Neural cell (in vitro differentiated cells): ENCODE measurements at regions not wholly inside any gene's neighbourhood (a gene's known extent, or its start where the extent isn't known, plus 50 kb on each side); places are given as distances from the start of the nearest gene placed in this dataset.

Experiments used
- H2AFZ ChIP-seq: fragments of 200-600, 300-800 bp; sonication (generic), shearing (Covaris generic); 2 replicates; pipeline ENCODE4 v1.6.0; 2014; ENCODE audit warnings: low read depth, mild to moderate bottlenecking, antibody characterized with exemption, low read length, moderate library complexity
- H3F3A ChIP-seq: fragments of 200-600 bp; shearing (Covaris generic); 2 replicates; pipeline ENCODE4 v1.6.1; 2016; ENCODE audit warnings: mild to moderate bottlenecking, moderate library complexity, mixed read lengths, antibody characterized with exemption, low read length; ENCODE audit not compliant: insufficient read depth, poor library complexity, severe bottlenecking
- H3K27ac ChIP-seq: fragments of 200-600, 300-800 bp; sonication (generic), shearing (Covaris generic); 2 replicates; pipeline ENCODE4 v1.5.1; 2014; ENCODE audit warnings: mild to moderate bottlenecking, low read length, moderate library complexity
- H3K27me3 ChIP-seq: fragments of 300-800, 200-600 bp; sonication (generic), shearing (Covaris generic); 2 replicates; pipeline ENCODE4 v1.6.0; 2014; ENCODE audit warnings: mild to moderate bottlenecking, low read depth, low read length, moderate library complexity; ENCODE audit not compliant: insufficient read depth
- H3K36me3 ChIP-seq: fragments of 300-800, 200-600 bp; sonication (generic), shearing (Covaris generic); 2 replicates; pipeline ENCODE4 v1.5.1; 2014; ENCODE audit warnings: mild to moderate bottlenecking, antibody characterized with exemption, low read length, moderate library complexity; ENCODE audit not compliant: insufficient read depth
- H3K4me2 ChIP-seq: fragments of 300-800, 200-600 bp; sonication (generic), shearing (Covaris generic); 2 replicates; pipeline ENCODE4 v1.6.0; 2014; ENCODE audit warnings: mild to moderate bottlenecking, low read length
- H3K4me3 ChIP-seq: fragments of 300-800, 200-600 bp; sonication (generic), shearing (Covaris generic); 2 replicates; pipeline ENCODE4 v1.5.1; 2014; ENCODE audit warnings: mild to moderate bottlenecking, low read length, moderate library complexity
- H3K79me2 ChIP-seq: fragments of 200-600 bp; shearing (Covaris generic); replicated peaks from 2 replicates; pipeline ENCODE4 v1.6.0; 2014; ENCODE audit warnings: mild to moderate bottlenecking, low read length, moderate library complexity; ENCODE audit not compliant: insufficient read depth
- H3K9ac ChIP-seq: fragments of 300-800, 200-600 bp; sonication (generic), shearing (Covaris generic); 2 replicates; pipeline ENCODE4 v1.6.1; 2016; ENCODE audit warnings: mild to moderate bottlenecking, low read length, mixed read lengths
- H3K9me2 ChIP-seq: fragments of 200-600 bp; shearing (Covaris generic); 2 replicates; pipeline ENCODE4 v1.6.1; 2016; ENCODE audit warnings: mild to moderate bottlenecking, low read length, mixed read lengths; ENCODE audit not compliant: insufficient read depth
- H3K9me3 ChIP-seq: fragments of 200-600, 300-800 bp; sonication (generic), shearing (Covaris generic); 2 replicates; pipeline ENCODE4 v1.6.1; 2016; ENCODE audit warnings: mild to moderate bottlenecking, mixed run types, low read length, moderate library complexity, mixed read lengths
- H4K20me1 ChIP-seq: fragments of 200-600 bp; shearing (Covaris generic); 2 replicates; pipeline ENCODE4 v1.6.1; 2016; ENCODE audit warnings: mild to moderate bottlenecking, mixed run types; ENCODE audit not compliant: insufficient read depth
- EP300 ChIP-seq: fragments of 450-650 bp; conservative IDR thresholded peaks from 2 replicates; pipeline ENCODE4 v1.6.1; 2014; ENCODE audit warnings: antibody characterized with exemption, mild to moderate bottlenecking, moderate library complexity; ENCODE audit not compliant: poor library complexity, severe bottlenecking
- EZH2 ChIP-seq: fragments of 200-600, 300-800 bp; shearing (Covaris generic), sonication (generic); IDR thresholded peaks from 2 replicates; pipeline ENCODE4 v1.6.1; 2014; ENCODE audit warnings: antibody characterized with exemption, low read length, borderline replicate concordance, mild to moderate bottlenecking; ENCODE audit not compliant: insufficient read depth, poor library complexity, severe bottlenecking
- MXI1 ChIP-seq: fragments of 450-650 bp; conservative IDR thresholded peaks from 2 replicates; pipeline ENCODE4 v1.6.1; 2014; ENCODE audit warnings: antibody characterized with exemption, mild to moderate bottlenecking; ENCODE audit not compliant: poor library complexity, severe bottlenecking
- POLR2AphosphoS5 ChIP-seq: IDR thresholded peaks from 2 replicates; pipeline ENCODE4 v1.6.1; 2012
- RAD21 ChIP-seq: fragments of 450-650 bp; conservative IDR thresholded peaks from 2 replicates; pipeline ENCODE4 v1.6.1; 2014; ENCODE audit warnings: antibody characterized with exemption, mild to moderate bottlenecking, moderate library complexity
- SMC3 ChIP-seq: fragments of 450-650 bp; conservative IDR thresholded peaks from 2 replicates; pipeline ENCODE4 v1.6.1; 2014; ENCODE audit warnings: antibody characterized with exemption, mild to moderate bottlenecking, moderate library complexity; ENCODE audit not compliant: poor library complexity
- TAF1 ChIP-seq: IDR thresholded peaks from 2 replicates; pipeline ENCODE4 v1.6.1; 2012; ENCODE audit warnings: low read depth
- TF ChIP-seq, protein P1 (sequence below): fragments of 450-650 bp; IDR thresholded peaks from 2 replicates; pipeline ENCODE4 v1.5.1; 2014; ENCODE audit warnings: antibody characterized with exemption, mild to moderate bottlenecking, moderate library complexity; ENCODE audit not compliant: poor library complexity, severe bottlenecking
- TF ChIP-seq, protein P2 (sequence below): IDR thresholded peaks from 2 replicates; pipeline ENCODE4 v1.6.1; 2012; ENCODE audit warnings: borderline replicate concordance

DNA sequence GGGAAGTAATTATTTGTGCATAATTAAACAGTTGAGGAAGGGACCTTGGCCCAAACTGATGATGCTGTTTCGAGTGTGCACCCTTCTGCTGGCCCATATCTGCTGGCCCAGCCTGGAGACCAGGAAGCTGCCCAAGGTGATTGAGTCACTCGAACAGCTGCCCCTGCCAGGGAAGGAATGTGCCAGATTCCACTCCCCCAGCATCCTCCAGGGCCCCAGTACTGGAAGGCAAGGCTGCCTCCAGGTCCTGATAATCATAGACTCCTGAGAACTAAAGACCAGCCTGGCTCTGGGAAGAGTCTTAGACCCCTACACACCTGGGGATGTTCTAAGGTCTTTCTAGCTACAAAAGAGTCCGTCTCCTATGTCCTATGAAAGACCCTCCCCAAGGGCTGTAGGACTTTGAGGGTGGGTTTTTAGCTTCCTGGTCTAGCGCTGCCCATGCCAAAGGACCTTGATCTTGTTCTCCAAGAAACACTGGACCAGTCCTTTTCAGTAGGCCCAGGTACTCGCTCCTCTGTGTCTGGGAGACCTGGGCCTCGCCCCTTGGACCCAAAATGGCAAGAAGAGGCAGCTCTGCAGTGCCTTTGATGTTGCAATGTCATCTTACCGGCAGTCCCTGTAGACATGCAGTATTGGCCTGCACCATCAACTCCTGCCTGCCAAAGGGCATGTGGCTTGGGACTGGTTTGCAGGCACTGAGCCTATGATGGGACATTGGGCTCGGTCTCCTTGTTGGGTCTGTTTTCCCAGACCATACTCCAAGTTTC lies 103.2 kb upstream of the GPR26 start:
- Histone ChIP-seq H3K36me3 (no peaks in the 10 kb centered on the region), H3K9me2 (no peaks in the 10 kb centered on the region), H3K9me3 (no peaks in the 10 kb centered on the region), H2AFZ (no peak overlapping the region), H3K9ac (no peak overlapping the region), H3F3A (no peaks in the 10 kb centered on the region), H3K79me2 (no peaks in the 10 kb centered on the region), H4K20me1 (no peaks in the 10 kb centered on the region), H3K4me3 (no peak overlapping the region), H3K27ac (no peak overlapping the region), H3K27me3 (peaks cover 8% of the 10 kb centered on the region), H3K4me2 (no peak overlapping the region)
- TF ChIP-seq TAF1 (no peak), EZH2 (no peak), SMC3 (no peak), POLR2AphosphoS5 (no peak), MXI1 (no peak), EP300 (no peak), RAD21 (no peak)
- TF ChIP-seq, protein P1, sequence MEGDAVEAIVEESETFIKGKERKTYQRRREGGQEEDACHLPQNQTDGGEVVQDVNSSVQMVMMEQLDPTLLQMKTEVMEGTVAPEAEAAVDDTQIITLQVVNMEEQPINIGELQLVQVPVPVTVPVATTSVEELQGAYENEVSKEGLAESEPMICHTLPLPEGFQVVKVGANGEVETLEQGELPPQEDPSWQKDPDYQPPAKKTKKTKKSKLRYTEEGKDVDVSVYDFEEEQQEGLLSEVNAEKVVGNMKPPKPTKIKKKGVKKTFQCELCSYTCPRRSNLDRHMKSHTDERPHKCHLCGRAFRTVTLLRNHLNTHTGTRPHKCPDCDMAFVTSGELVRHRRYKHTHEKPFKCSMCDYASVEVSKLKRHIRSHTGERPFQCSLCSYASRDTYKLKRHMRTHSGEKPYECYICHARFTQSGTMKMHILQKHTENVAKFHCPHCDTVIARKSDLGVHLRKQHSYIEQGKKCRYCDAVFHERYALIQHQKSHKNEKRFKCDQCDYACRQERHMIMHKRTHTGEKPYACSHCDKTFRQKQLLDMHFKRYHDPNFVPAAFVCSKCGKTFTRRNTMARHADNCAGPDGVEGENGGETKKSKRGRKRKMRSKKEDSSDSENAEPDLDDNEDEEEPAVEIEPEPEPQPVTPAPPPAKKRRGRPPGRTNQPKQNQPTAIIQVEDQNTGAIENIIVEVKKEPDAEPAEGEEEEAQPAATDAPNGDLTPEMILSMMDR, result no peak
- TF ChIP-seq, protein P2, sequence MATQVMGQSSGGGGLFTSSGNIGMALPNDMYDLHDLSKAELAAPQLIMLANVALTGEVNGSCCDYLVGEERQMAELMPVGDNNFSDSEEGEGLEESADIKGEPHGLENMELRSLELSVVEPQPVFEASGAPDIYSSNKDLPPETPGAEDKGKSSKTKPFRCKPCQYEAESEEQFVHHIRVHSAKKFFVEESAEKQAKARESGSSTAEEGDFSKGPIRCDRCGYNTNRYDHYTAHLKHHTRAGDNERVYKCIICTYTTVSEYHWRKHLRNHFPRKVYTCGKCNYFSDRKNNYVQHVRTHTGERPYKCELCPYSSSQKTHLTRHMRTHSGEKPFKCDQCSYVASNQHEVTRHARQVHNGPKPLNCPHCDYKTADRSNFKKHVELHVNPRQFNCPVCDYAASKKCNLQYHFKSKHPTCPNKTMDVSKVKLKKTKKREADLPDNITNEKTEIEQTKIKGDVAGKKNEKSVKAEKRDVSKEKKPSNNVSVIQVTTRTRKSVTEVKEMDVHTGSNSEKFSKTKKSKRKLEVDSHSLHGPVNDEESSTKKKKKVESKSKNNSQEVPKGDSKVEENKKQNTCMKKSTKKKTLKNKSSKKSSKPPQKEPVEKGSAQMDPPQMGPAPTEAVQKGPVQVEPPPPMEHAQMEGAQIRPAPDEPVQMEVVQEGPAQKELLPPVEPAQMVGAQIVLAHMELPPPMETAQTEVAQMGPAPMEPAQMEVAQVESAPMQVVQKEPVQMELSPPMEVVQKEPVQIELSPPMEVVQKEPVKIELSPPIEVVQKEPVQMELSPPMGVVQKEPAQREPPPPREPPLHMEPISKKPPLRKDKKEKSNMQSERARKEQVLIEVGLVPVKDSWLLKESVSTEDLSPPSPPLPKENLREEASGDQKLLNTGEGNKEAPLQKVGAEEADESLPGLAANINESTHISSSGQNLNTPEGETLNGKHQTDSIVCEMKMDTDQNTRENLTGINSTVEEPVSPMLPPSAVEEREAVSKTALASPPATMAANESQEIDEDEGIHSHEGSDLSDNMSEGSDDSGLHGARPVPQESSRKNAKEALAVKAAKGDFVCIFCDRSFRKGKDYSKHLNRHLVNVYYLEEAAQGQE, result no peak

DNA sequence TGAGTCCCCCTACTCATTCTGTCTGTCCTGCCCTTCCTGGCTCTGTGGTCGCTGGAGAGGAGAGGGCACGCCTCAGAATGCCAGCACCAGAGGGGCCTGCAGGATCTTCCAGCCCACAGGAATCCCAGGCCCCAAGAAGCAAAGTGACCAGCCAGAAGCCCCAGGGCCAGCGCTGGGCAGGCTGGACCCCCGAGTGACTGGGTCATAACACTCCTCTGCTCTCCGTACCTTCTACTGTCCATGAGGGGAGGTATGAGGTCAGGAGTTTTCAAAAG lies 102.6 kb upstream of the GPR26 start:
- Histone ChIP-seq H2AFZ (no peak overlapping the region), H3K9me3 (no peaks in the 10 kb centered on the region), H3F3A (no peaks in the 10 kb centered on the region), H3K36me3 (no peaks in the 10 kb centered on the region), H3K9ac (no peak overlapping the region), H3K27ac (no peak overlapping the region), H3K79me2 (no peaks in the 10 kb centered on the region), H3K9me2 (no peaks in the 10 kb centered on the region), H3K4me2 (no peak overlapping the region), H3K27me3 (peaks cover 8% of the 10 kb centered on the region), H4K20me1 (no peaks in the 10 kb centered on the region), H3K4me3 (no peak overlapping the region)
- TF ChIP-seq, protein P2, result no peak
- no peak for TF ChIP-seq MXI1
- no peak for TF ChIP-seq SMC3
- TF ChIP-seq EP300, result no peak
- no peak for TF ChIP-seq RAD21
- no peak for TF ChIP-seq TAF1
- no peak for TF ChIP-seq POLR2AphosphoS5
- TF ChIP-seq, protein P1, result no peak
- no peak for TF ChIP-seq EZH2
